ENCODE measurements at regions not wholly inside any gene's neighbourhood (a gene's known extent, or its start where the extent isn't known, plus 50 kb on each side); places are given as distances from the start of the nearest gene placed in this dataset.
A peak's percentile ranks its signal among the peaks of the same experiment; 100 is the strongest.
"Not testable (repeated sequence)": the region's sequence is repeated elsewhere in the genome, so short reads cannot be mapped to it uniquely, and the experiment has no call there.

DNA sequence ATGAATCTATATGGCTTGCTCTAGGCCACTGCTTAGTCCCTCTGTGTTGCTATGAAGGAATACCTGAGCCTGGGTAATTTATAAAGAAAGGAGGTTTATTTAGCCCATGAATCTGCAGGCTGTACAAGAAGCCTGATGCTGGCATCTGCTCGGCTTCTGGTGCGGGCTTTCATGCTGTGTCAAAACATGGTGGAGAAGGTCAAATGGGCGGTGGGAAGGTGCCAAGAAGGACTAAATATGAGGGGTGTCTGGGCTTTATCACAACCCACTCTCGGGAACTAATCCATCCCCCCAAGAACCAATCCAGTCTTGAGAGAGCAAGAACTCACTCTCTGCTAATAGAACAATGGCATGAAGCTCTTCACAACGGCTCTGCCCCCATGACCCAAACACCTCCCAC, 481.6 kb downstream of the EIPR1 start:
- no peak for DNase-seq

GRCh38 chr2:2894011-2894410, 483.6 kb downstream of the EIPR1 start:
- not testable (repeated sequence) for DNase-seq

- DNase-seq = no peak
These were observed 484.7 kb downstream of the EIPR1 start for GRCh38 chr2:2892892-2893291.

DNA sequence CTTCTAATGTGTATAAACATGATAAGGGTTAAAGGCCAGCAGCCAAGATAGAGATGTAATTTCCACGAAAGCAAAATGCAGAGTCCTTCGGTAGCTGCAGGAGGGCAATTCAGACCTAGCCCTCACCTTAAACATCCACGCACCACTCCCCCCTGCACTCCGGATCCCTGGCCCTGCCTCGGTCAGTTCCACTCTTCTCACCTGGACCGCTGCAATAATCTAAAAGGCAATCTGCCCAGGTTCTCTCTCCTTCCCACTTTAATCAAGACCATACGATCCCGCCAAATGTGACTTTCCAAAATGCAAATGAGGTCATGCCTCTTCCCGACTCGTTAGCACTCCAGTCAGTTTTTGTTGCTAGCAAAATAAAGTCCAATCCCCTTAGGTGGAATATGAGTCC, 485.2 kb downstream of the EIPR1 start:
- peak; percentile 28 for DNase-seq

GRCh38 chr2:2890901-2891300, 486.7 kb downstream of the EIPR1 start:
- no peak for DNase-seq

- no peak for DNase-seq
These were observed 487.4 kb downstream of the EIPR1 start for GRCh38 chr2:2890246-2890645.

DNA sequence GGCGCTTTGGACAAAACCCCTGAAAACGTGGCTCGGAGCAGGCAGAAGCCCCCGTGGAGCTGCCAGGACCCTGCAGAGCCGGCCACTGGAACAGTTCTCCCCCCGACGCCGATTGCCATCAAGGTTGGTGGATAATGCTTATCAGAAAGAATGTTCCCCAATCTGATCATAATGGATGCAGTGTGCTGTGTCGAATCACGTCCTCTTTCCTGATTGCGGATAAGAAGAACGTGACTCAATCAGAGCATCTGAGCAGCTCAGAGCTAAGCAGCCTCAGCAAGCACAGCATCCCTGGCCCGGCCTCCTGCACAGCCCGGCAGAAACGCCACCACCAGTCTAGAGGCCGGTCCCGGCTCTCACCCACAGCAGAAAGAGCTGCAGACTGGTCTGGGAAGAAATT, 488.0 kb downstream of the EIPR1 start:
- DNase-seq = no peak

- no peak for DNase-seq
These were observed 488.5 kb downstream of the EIPR1 start for GRCh38 chr2:2889141-2889540.

DNA sequence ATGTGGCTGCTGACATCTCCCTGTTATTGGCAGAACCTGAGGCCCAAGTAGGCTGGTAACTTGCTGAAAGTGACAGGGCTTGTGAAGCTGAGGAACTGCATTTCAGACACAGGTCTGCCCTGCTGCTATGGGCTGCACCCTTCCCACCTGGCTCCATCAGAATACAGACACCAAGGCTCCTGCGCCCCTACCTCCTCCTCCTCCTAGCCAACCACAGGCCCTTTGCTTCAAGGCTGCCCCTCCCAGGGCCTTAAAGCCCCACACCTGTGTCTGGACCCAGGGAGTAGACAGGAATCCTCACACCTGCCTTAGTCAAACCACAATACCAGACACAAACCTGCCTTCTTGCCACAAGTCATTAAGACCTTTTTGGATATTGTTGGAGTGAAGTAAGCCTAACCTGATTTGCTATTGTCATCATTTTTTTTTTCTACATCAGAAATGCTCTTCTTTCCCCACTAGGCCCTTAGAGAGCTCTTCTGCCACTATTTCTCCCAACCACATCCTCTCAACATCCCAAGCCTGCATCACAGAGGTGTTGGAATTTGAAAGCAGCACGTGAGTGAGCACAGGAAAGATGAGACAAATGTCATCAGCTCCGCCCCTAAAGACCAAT, 489.7 kb downstream of the EIPR1 start:
- no peak for DNase-seq

GRCh38 chr2:2886922-2887321, 490.7 kb downstream of the EIPR1 start:
- no peak for DNase-seq

DNA sequence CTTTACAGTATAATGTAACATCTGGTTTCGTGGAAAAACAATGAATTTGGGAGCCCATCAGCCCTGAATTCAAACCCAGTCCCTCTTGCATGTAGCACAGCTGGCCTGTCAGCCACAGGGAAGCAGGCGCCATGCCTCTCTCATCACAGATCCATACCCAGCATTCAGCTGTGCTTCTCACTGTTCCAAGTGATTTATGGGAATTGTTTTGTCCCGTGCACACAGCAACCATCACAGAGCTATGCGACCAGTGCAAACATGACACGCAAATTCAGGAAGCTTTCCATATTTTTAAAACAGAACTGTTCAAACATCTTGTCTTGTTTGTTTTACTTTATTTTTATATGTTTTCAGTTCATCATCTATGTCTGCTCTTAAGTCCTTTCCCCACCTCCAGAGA, 496.1 kb downstream of the EIPR1 start:
- DNase-seq = no peak

DNA sequence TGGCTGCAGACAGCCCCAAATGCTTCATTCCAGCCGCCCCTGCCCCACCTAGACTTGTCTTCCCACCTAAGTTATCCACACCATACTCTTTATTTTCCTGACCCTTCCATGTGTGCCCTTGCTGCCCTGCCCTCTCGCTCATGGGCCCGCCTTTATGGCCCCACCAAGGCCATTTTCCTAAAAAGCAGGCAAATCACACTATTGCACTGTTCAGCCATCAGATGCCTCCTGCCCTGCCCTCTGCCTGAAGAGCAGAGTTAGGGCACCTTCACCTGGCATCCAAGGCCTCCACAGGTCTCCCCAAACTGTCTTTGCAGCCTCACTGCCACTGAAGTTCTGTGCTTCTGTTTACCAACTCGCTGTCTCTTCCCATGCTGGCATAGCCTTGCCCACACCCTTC, 496.7 kb downstream of the EIPR1 start:
- no peak for DNase-seq

- DNase-seq = no peak
These were observed 497.8 kb downstream of the EIPR1 start for GRCh38 chr2:2879781-2880180.

DNA sequence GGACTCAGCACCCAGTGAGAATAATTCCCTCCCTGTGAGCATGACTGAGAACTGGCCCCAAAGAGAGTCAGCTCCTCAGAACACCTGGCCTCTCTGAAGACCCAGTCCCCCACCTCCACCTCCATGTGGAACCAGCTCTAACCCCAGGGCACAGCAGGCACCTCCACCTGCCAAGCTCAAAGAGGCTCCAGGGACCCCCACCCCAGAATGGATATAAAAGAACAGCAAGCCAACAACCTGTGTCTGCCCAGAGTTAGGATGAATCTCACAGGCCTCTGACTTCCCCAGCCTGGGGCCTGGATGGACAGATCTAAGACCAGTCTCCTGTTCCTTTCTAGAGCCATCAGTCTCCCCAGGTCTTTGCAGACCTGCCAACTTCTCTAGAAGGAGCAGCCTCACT, 498.5 kb downstream of the EIPR1 start:
- no peak for DNase-seq

- DNase-seq = no peak
These were observed 500.2 kb downstream of the EIPR1 start for GRCh38 chr2:2877427-2877826.

GRCh38 chr2:2876331-2877221, 501.0 kb downstream of the EIPR1 start:
- no peak for DNase-seq

- DNase-seq = no peak
These were observed 501.8 kb downstream of the EIPR1 start for GRCh38 chr2:2875831-2876230.

GRCh38 chr2:2875296-2875695, 502.3 kb downstream of the EIPR1 start:
- no peak for DNase-seq

DNA sequence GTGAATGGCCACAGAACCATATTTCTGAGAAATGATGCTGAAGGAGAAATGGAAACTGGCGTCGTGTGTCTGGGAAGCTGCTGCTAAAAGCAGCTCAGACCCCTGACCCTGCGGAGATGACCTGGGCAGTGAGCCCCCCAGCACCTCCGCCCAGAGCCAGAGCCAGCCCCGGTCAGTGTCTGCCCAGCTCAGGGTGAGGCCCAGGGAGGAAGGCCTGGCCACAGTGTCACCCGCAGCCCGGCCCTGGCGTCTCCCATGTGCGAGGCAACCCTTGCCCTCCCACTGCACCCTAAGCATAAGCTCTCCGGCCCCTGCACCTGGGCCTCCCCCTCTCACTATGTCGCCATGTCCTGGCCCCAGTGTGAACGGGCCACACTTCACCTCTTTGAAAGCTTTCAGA, 502.8 kb downstream of the EIPR1 start:
- DNase-seq = no peak

DNA sequence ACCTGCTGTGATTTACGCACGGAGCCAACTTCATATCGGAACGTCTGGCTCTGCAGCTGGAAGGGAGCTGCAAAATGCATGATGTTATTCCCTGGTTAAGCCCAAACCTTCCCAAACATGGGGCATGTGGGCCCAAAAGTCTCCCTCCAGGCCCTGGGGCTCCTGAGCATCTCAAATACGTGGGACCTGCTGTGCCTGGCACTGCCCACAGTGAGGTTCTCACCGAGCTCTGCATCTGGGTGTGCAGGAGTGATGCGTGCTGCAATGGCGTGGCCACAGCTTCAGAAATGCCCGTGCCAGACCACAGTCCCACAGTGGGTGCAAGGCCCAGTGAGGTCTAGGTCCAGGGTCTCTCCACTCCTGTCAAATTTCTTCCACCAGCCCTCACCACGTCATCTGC, 503.3 kb downstream of the EIPR1 start:
- no peak for DNase-seq

- no peak for DNase-seq
These were observed 504.2 kb downstream of the EIPR1 start for GRCh38 chr2:2873450-2873811.

GRCh38 chr2:2872713-2873449, 504.7 kb downstream of the EIPR1 start:
- DNase-seq = no peak

DNA sequence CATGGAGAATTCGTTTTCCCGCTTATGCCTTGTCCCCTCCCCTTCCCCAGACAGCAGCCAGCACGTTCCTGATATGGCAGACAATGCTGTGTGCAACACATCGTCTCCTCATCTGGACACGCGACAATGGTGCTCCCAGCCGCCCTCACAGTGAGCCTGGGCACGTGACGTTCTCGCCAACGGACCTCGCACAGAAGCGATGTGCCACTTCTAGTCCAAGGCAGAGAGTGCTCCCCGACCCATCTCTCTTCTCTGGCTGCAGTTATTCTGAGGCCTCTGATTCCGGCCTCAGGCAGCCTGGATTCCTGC, 505.4 kb downstream of the EIPR1 start:
- DNase-seq = no peak

Data from tongue (tissue), 1 donor.